Calu3 (cell line): ENCODE measurements at regions not wholly inside any gene's neighbourhood (a gene's known extent, or its start where the extent isn't known, plus 50 kb on each side); places are given as distances from the start of the nearest gene placed in this dataset.

Experiments used
- BruUV-seq: library from RNA; stranded (reverse); fragments of 400-500 nt; replicated peaks from 2 replicates; lab custom pipeline; 2021; lab: Mats Ljungman, UMichigan
- CTCF ChIA-PET: fragments of 300-600 bp; sonication (Branson Sonifier 250); formaldehyde crosslinking; loops from one replicate; lab custom pipeline; 2022; ENCODE audit warnings: antibody characterized with exemption; lab: Charles Lee
- DNase-seq: peaks from one replicate; pipeline ENCODE4 v3.0.0; 2022
- H3K27ac Mint-ChIP-seq: one replicate; pipeline ENCODE4 v1.8.0; 2022; ENCODE audit warnings: mixed read lengths; ENCODE audit not compliant: unreplicated experiment
- H3K27me3 Mint-ChIP-seq: one replicate; pipeline ENCODE4 v1.8.0; 2022; ENCODE audit warnings: mixed read lengths; ENCODE audit not compliant: unreplicated experiment
- H3K36me3 Mint-ChIP-seq: one replicate; pipeline ENCODE4 v1.8.0; 2022; ENCODE audit warnings: mild to moderate bottlenecking, moderate library complexity, mixed read lengths; ENCODE audit not compliant: insufficient read depth, unreplicated experiment
- H3K4me1 Mint-ChIP-seq: one replicate; pipeline ENCODE4 v1.8.0; 2022; ENCODE audit warnings: mild to moderate bottlenecking, low read depth, mixed read lengths; ENCODE audit not compliant: unreplicated experiment
- H3K4me3 Mint-ChIP-seq: one replicate; pipeline ENCODE4 v1.8.0; 2022; ENCODE audit warnings: mild to moderate bottlenecking, low read depth, moderate library complexity, mixed read lengths; ENCODE audit not compliant: unreplicated experiment
- H3K9me3 Mint-ChIP-seq: one replicate; pipeline ENCODE4 v1.8.0; 2022; ENCODE audit warnings: low read depth, mixed read lengths; ENCODE audit not compliant: unreplicated experiment
- CTCF ChIP-seq: fragments of 200-600 bp; IDR thresholded peaks from one replicate; pipeline ENCODE4 v1.8.0; 2022; ENCODE audit warnings: antibody characterized with exemption; ENCODE audit not compliant: unreplicated experiment
- intact Hi-C: fragments of 100-400 bp; cut with micrococcal nuclease; formaldehyde crosslinking; loops from one replicate; pipeline ENCODE4 v1.10.0; 2022; ENCODE audit not compliant: unreplicated experiment

- intact Hi-C loops, result no loop called here
- Mint-ChIP-seq H3K27ac (no peak overlapping the region), H3K4me1 (no peaks in the 10 kb centered on the region), H3K9me3 (no peaks in the 10 kb centered on the region), H3K4me3 (no peak overlapping the region), H3K27me3 (peaks cover 39% of the 10 kb centered on the region), H3K36me3 (no peaks in the 10 kb centered on the region)
- no peak for DNase-seq
- no peak for TF ChIP-seq CTCF
- BruUV-seq, result no TSS peak
- CTCF ChIA-PET, result no interaction called here
Observed at GRCh38 chr7:50221433-50221832, 83.1 kb upstream of the IKZF1 start.

- H3K4me1 Mint-ChIP-seq, result no peaks in the 10 kb centered on the region
- H3K27me3 Mint-ChIP-seq, result peaks cover 43% of the 10 kb centered on the region
- no peaks in the 10 kb centered on the region for H3K9me3 Mint-ChIP-seq
- no peak overlapping the region for H3K27ac Mint-ChIP-seq
- BruUV-seq, result no TSS peak
- no peak overlapping the region for H3K4me3 Mint-ChIP-seq
- CTCF ChIA-PET, result no interaction called here
- no peaks in the 10 kb centered on the region for H3K36me3 Mint-ChIP-seq
- intact Hi-C loops, result no loop called here
- DNase-seq, result no peak
- TF ChIP-seq CTCF, result no peak
Observed at GRCh38 chr7:50221028-50221427, 83.5 kb upstream of the IKZF1 start.

- no peak for TF ChIP-seq CTCF
- Mint-ChIP-seq H3K4me3 (no peak overlapping the region), H3K4me1 (no peaks in the 10 kb centered on the region), H3K36me3 (no peaks in the 10 kb centered on the region), H3K27me3 (peaks cover 50% of the 10 kb centered on the region), H3K9me3 (no peaks in the 10 kb centered on the region), H3K27ac (no peak overlapping the region)
- CTCF ChIA-PET, result no interaction called here
- intact Hi-C loops, result no loop called here
- BruUV-seq, result no TSS peak
- no peak for DNase-seq
Observed at GRCh38 chr7:50220273-50220672, 84.2 kb upstream of the IKZF1 start.

- intact Hi-C loops, result no loop called here
- no peak for TF ChIP-seq CTCF
- Mint-ChIP-seq H3K4me3 (no peak overlapping the region), H3K27ac (no peak overlapping the region), H3K36me3 (no peaks in the 10 kb centered on the region), H3K4me1 (no peaks in the 10 kb centered on the region), H3K27me3 (peaks cover 75% of the 10 kb centered on the region), H3K9me3 (no peaks in the 10 kb centered on the region)
- BruUV-seq, result no TSS peak
- CTCF ChIA-PET, result no interaction called here
- DNase-seq, result no peak
Observed at GRCh38 chr7:50217821-50218281, 86.7 kb upstream of the IKZF1 start.
